Endothelial cell (in vitro differentiated cells): ENCODE measurements at regions not wholly inside any gene's neighbourhood (a gene's known extent, or its start where the extent isn't known, plus 50 kb on each side); places are given as distances from the start of the nearest gene placed in this dataset.

Experiments used
- DNase-seq: peaks from one replicate; pipeline ENCODE4 v3.0.0; 2021; ENCODE audit warnings: low spot score
- H3K27ac Mint-ChIP-seq: one replicate; pipeline ENCODE4 v1.8.0; 2021; ENCODE audit warnings: mixed read lengths, inconsistent platforms; ENCODE audit not compliant: unreplicated experiment
- H3K27me3 Mint-ChIP-seq: one replicate; pipeline ENCODE4 v1.8.0; 2021; ENCODE audit warnings: mild to moderate bottlenecking, moderate library complexity, mixed read lengths, inconsistent platforms; ENCODE audit not compliant: unreplicated experiment
- H3K36me3 Mint-ChIP-seq: one replicate; pipeline ENCODE4 v1.8.0; 2021; ENCODE audit warnings: mild to moderate bottlenecking, low read depth, mixed read lengths, inconsistent platforms; ENCODE audit not compliant: unreplicated experiment
- H3K4me1 Mint-ChIP-seq: one replicate; pipeline ENCODE4 v1.8.0; 2021; ENCODE audit warnings: mild to moderate bottlenecking, mixed read lengths, inconsistent platforms; ENCODE audit not compliant: unreplicated experiment
- H3K4me3 Mint-ChIP-seq: one replicate; pipeline ENCODE4 v1.8.0; 2021; ENCODE audit warnings: mild to moderate bottlenecking, mixed read lengths, inconsistent platforms; ENCODE audit not compliant: unreplicated experiment
- H3K9me3 Mint-ChIP-seq: one replicate; pipeline ENCODE4 v1.8.0; 2021; ENCODE audit warnings: mixed read lengths, inconsistent platforms; ENCODE audit not compliant: unreplicated experiment
- TF ChIP-seq, protein P1 (sequence below): fragments of 200-600 bp; sonication (generic); IDR thresholded peaks from one replicate; pipeline ENCODE4 v1.5.0; 2021; ENCODE audit warnings: antibody characterized with exemption; ENCODE audit not compliant: unreplicated experiment

GRCh38 chr2:71999580-71999979 lies 148.1 kb downstream of the CYP26B1 start:
- no peaks in the 10 kb centered on the region for H3K9me3 Mint-ChIP-seq
- H3K4me3 Mint-ChIP-seq: no peak overlapping the region
- H3K27ac Mint-ChIP-seq: no peak overlapping the region
- TF ChIP-seq, protein P1, sequence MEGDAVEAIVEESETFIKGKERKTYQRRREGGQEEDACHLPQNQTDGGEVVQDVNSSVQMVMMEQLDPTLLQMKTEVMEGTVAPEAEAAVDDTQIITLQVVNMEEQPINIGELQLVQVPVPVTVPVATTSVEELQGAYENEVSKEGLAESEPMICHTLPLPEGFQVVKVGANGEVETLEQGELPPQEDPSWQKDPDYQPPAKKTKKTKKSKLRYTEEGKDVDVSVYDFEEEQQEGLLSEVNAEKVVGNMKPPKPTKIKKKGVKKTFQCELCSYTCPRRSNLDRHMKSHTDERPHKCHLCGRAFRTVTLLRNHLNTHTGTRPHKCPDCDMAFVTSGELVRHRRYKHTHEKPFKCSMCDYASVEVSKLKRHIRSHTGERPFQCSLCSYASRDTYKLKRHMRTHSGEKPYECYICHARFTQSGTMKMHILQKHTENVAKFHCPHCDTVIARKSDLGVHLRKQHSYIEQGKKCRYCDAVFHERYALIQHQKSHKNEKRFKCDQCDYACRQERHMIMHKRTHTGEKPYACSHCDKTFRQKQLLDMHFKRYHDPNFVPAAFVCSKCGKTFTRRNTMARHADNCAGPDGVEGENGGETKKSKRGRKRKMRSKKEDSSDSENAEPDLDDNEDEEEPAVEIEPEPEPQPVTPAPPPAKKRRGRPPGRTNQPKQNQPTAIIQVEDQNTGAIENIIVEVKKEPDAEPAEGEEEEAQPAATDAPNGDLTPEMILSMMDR: no peak
- no peaks in the 10 kb centered on the region for H3K4me1 Mint-ChIP-seq
- H3K36me3 Mint-ChIP-seq: no peaks in the 10 kb centered on the region
- DNase-seq: no peak
- peaks cover 2% of the 10 kb centered on the region for H3K27me3 Mint-ChIP-seq

- Mint-ChIP-seq H3K9me3 (no peaks in the 10 kb centered on the region), H3K36me3 (no peaks in the 10 kb centered on the region), H3K27ac (no peak overlapping the region), H3K4me1 (no peaks in the 10 kb centered on the region), H3K4me3 (no peak overlapping the region), H3K27me3 (peaks cover 2% of the 10 kb centered on the region)
- TF ChIP-seq, protein P1: no peak
- no peak for DNase-seq
These were observed 149.8 kb downstream of the CYP26B1 start for GRCh38 chr2:71997843-71998242.

- Mint-ChIP-seq H3K27ac (no peak overlapping the region), H3K27me3 (peaks cover 2% of the 10 kb centered on the region), H3K36me3 (no peaks in the 10 kb centered on the region), H3K4me1 (no peaks in the 10 kb centered on the region), H3K9me3 (no peaks in the 10 kb centered on the region), H3K4me3 (no peak overlapping the region)
- TF ChIP-seq, protein P1: no peak
- no peak for DNase-seq
These were observed 152.5 kb downstream of the CYP26B1 start for GRCh38 chr2:71995067-71995665.

DNA sequence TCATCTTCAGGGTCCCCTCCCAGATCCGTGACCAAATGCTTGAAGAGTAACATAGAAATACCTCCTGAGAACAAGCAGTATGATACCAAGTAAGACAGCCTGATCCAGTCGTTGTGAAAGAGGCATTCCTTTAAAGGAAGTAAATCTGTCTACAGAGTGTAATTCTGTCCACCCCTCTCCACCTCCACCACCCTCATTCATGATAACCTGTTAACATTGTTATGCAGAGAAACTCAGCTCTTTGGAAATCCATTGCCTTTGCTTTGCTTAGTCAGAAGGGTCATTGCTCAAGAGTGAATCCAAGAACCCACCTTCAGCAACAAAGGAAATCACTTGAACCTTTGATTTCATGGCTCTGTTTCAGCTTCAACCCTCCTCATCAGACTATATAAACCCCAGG lies 155.6 kb downstream of the CYP26B1 start:
- H3K4me3 Mint-ChIP-seq: no peak overlapping the region
- H3K4me1 Mint-ChIP-seq: no peaks in the 10 kb centered on the region
- no peak overlapping the region for H3K27ac Mint-ChIP-seq

GRCh38 chr2:71991397-71991796 lies 156.3 kb downstream of the CYP26B1 start:
- DNase-seq: no peak
- H3K27ac Mint-ChIP-seq: no peak overlapping the region
- TF ChIP-seq, protein P1: no peak
- no peak overlapping the region for H3K4me3 Mint-ChIP-seq
- H3K36me3 Mint-ChIP-seq: no peaks in the 10 kb centered on the region
- H3K4me1 Mint-ChIP-seq: no peaks in the 10 kb centered on the region
- H3K9me3 Mint-ChIP-seq: no peaks in the 10 kb centered on the region
- H3K27me3 Mint-ChIP-seq: no peaks in the 10 kb centered on the region

More for the DNA sequence above, 155.6 kb downstream of the CYP26B1 start:
- TF ChIP-seq, protein P1: no peak
- H3K27me3 Mint-ChIP-seq: no peaks in the 10 kb centered on the region
- no peaks in the 10 kb centered on the region for H3K36me3 Mint-ChIP-seq
- no peaks in the 10 kb centered on the region for H3K9me3 Mint-ChIP-seq
- DNase-seq: no peak
